ENCODE measurements at regions not wholly inside any gene's neighbourhood (a gene's known extent, or its start where the extent isn't known, plus 50 kb on each side); places are given as distances from the start of the nearest gene placed in this dataset.
A peak's percentile ranks its signal among the peaks of the same experiment; 100 is the strongest.

GRCh38 chr2:88896971-88897370, 205.5 kb downstream of the RPIA start:
- WGBS, 2 donors, result 63 to 84% methylated on average over 1 of the region's 1 CpG
- no peaks in the 10 kb centered on the region for H3K4me1 ChIP-seq (ENCODE audit: control insufficient read depth in 5 of 5, insufficient read depth in 5 of 5, low read length in 5 of 5)
- H3K27me3 ChIP-seq (ENCODE audit: control insufficient read depth in 3 of 3, insufficient read depth in 3 of 3, low read length in 2 of 3), result peaks cover 0 to 7% (median 6%) of the 10 kb centered on the region in 3 donors
- no peak for ATAC-seq (ENCODE audit: insufficient read depth, low FRiP score)
- no peak overlapping the region for H3K4me3 ChIP-seq
- H3K9ac ChIP-seq (ENCODE audit: insufficient read depth in 1 of 2, low read length in 2 of 2), result no peak overlapping the region
- H3K27ac ChIP-seq (ENCODE audit: low read depth in 1 of 2, low read length in 1 of 2), result no peak overlapping the region
- H3K36me3 ChIP-seq (ENCODE audit: control insufficient read depth in 4 of 4, insufficient read depth in 4 of 4, low read length in 4 of 4), result no peaks in the 10 kb centered on the region
- DNase-seq, result no peak
- no peak for TF ChIP-seq CTCF (IDR thresholded peaks at IDR 0.05; ENCODE audit: control extremely low read depth, extremely low read depth)
- peaks cover 0 to 5% (median 0%) of the 10 kb centered on the region in 4 donors for H3K9me3 ChIP-seq (ENCODE audit: control insufficient read depth in 4 of 4, insufficient read depth in 3 of 4, low read length in 3 of 4)

GRCh38 chr2:88897715-88898114, 206.2 kb downstream of the RPIA start:
- no peak for TF ChIP-seq CTCF (IDR thresholded peaks at IDR 0.05; ENCODE audit: control extremely low read depth, extremely low read depth)
- no peak overlapping the region for H3K4me3 ChIP-seq
- H3K27me3 ChIP-seq (ENCODE audit: control insufficient read depth in 3 of 3, insufficient read depth in 3 of 3, low read length in 2 of 3), result peaks cover 0 to 7% (median 6%) of the 10 kb centered on the region in 3 donors
- 11 to 13% methylated on average over 1 of the region's 1 CpG for WGBS, 2 donors
- H3K36me3 ChIP-seq (ENCODE audit: control insufficient read depth in 4 of 4, insufficient read depth in 4 of 4, low read length in 4 of 4), result no peaks in the 10 kb centered on the region
- no peak for DNase-seq
- no peak overlapping the region for H3K9ac ChIP-seq (ENCODE audit: insufficient read depth in 1 of 2, low read length in 2 of 2)
- no peaks in the 10 kb centered on the region for H3K4me1 ChIP-seq (ENCODE audit: control insufficient read depth in 5 of 5, insufficient read depth in 5 of 5, low read length in 5 of 5)
- H3K27ac ChIP-seq (ENCODE audit: low read depth in 1 of 2, low read length in 1 of 2), result no peak overlapping the region
- no peak for ATAC-seq (ENCODE audit: insufficient read depth, low FRiP score)
- peaks cover 0 to 4% (median 0%) of the 10 kb centered on the region in 4 donors for H3K9me3 ChIP-seq (ENCODE audit: control insufficient read depth in 4 of 4, insufficient read depth in 3 of 4, low read length in 3 of 4)

- 10% methylated on average over 2 of the region's 2 CpGs for WGBS, 2 donors
- DNase-seq, result peak; percentile 37 to 69 (median 62)
Measured at GRCh38 chr2:88903749-88904353, 212.4 kb downstream of the RPIA start.

More at GRCh38 chr2:88903749-88904353, 212.4 kb downstream of the RPIA start:
- H3K36me3 ChIP-seq (ENCODE audit: control insufficient read depth in 4 of 4, insufficient read depth in 4 of 4, low read length in 4 of 4), result no peaks in the 10 kb centered on the region
- no peak overlapping the region for H3K27ac ChIP-seq (ENCODE audit: low read depth in 1 of 2, low read length in 1 of 2)
- no peak overlapping the region for H3K9ac ChIP-seq (ENCODE audit: insufficient read depth in 1 of 2, low read length in 2 of 2)
- no peak overlapping the region for H3K4me3 ChIP-seq
- ATAC-seq (ENCODE audit: insufficient read depth, low FRiP score), result peak; percentile 62
- H3K9me3 ChIP-seq (ENCODE audit: control insufficient read depth in 4 of 4, insufficient read depth in 3 of 4, low read length in 3 of 4), result no peaks in the 10 kb centered on the region
- H3K4me1 ChIP-seq (ENCODE audit: control insufficient read depth in 5 of 5, insufficient read depth in 5 of 5, low read length in 5 of 5), result peaks cover 0 to 4% (median 0%) of the 10 kb centered on the region in 5 donors
- peaks cover 0 to 4% (median 4%) of the 10 kb centered on the region in 3 donors for H3K27me3 ChIP-seq (ENCODE audit: control insufficient read depth in 3 of 3, insufficient read depth in 3 of 3, low read length in 2 of 3)
- TF ChIP-seq CTCF (IDR thresholded peaks at IDR 0.05; ENCODE audit: control extremely low read depth, extremely low read depth), result peak; percentile 50

All from lung (tissue), 11 donors.